ENCODE measurements at regions not wholly inside any gene's neighbourhood (a gene's known extent, or its start where the extent isn't known, plus 50 kb on each side); places are given as distances from the start of the nearest gene placed in this dataset.

DNA sequence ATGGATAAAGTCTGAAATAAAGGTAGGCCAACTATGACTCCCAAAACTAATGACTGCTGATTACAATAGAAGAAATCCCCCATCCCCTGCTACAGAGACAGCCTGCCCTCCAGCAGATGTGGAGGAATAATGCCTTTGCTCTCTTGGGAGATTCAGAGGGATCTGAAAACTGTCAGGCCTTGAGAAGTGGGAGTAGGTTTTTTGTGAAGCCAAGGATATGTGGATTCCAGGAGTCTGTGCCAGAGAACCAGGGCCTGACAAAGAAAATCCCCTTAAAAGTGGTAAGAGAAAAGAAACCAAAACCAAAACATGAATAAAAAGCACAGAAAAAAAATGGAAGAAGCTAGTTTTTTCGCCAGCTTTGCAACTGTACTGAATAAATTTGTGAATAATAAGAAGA, 397.6 kb downstream of the ZNF521 start:
- no peak for DNase-seq

DNA sequence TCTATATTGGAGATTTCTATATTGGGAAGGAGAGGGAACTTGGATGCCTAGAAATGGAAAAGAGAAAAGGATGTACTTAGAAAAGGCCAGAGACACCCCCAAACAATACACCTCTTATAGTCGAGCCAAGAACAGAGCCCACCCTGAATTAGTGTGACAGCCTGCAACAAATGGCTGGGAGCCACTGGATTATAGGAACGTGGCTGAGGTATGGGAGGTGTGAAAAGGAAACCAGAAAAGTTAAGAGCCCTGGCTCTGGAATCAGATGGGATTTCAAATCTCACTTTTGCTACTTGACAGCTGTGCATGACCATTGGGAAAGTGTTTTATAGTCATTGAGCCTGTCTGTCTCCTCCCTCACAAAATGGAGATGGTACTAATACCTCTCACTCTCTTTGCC, 394.0 kb downstream of the ZNF521 start:
- DNase-seq: no peak

DNA sequence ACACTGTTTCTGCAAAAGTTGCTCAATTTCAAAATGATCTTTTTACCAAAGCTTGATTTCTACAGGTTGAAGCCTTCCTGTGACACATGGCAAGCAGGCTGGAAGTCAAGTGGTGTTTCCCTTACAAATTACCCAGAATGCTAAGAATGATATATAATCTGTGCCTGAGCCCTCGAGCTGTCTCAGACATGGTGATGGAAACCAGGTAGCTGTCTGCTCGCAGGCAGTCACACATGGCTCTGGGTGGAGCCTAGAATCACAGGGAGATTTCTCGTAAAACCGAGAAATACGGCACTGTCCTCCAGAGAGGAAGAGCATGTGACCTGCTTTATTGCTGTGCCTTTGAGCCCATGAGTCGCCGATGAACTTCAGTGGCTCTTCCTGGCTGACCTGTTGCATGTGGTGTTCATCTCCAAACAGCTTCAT, 392.9 kb downstream of the ZNF521 start:
- no peak for DNase-seq

DNA sequence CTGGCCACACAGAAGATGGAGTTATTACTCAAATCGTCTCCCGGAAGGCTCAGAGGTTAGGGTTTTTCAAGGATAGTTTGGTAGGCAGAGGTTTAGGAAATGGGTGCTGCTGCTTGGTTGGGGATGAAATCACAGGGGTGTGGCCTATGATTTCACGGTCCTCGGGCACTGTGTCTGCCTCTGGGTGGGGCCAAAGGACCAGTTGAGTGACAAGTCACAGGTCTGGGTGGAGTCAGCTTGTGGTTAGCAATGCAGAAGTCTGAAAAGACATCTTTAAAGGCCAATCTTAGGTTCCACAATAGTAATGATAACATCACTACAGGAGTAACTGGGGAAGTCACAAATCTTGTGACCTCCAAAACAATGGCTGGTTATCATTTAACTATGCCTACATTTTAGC, 387.8 kb downstream of the ZNF521 start:
- no peak for DNase-seq

DNA sequence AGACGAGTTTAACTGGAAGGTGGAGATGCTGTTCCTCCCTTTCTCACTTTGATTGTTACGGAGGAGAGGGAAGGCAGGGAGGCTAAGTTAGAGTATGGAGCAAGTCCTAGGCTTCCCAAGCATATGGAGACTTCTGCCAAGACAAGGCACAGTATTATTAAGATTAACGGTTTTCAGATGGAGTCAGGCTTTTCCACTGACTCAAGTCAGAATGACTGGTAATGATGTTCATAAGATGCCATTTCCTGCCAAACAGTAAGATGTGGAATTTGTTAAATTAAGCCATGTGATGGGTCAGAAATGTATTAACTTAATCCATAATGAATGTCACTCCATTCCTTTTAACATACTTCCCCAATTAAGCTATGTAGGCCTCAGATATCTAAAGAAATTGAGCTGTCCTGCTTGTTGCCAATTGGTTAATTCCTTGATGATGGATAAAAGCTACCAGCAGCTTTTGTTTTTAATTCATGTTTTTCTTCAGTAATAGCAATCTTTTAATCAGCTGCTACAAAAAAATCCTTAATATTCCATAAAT, 383.7 kb downstream of the ZNF521 start:
- no peak for DNase-seq

DNA sequence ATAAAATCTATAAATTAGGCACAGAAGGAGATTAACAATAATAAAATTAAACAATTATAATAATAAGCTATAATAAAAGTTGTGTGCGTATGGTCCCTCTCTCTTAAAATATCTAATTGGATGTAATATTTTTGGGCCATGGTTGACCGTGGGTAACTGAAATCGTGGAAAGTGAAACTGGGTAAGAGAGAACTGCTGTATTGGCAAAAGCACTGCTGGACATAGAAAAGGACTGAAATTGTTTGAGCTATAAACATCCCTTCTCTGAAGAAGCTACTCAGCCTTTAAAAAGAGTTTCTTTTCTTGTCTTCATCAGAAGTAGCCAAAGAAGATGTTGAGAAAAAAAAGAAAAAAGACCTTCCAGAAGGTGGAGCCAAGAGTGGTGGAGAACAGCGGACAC, 379.4 kb downstream of the ZNF521 start:
- no peak for DNase-seq

DNA sequence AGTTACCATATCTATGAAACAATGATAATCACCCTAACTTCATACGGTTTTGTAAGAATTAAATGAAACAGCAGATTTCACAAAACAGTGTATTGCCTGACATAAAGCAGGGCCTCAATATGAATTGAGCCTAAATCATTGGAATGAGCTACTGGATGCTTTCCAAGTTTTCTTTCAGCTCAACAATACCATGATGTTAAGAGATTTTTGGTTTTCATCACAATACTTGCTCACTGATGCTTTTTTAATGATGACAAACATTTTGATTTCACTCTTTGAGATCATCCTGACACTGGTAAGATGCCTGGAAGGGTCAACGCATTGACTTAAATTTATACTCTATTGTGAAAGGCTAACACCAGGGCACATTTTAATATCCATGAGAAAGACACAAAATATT, 377.5 kb downstream of the ZNF521 start:
- no peak for DNase-seq

DNA sequence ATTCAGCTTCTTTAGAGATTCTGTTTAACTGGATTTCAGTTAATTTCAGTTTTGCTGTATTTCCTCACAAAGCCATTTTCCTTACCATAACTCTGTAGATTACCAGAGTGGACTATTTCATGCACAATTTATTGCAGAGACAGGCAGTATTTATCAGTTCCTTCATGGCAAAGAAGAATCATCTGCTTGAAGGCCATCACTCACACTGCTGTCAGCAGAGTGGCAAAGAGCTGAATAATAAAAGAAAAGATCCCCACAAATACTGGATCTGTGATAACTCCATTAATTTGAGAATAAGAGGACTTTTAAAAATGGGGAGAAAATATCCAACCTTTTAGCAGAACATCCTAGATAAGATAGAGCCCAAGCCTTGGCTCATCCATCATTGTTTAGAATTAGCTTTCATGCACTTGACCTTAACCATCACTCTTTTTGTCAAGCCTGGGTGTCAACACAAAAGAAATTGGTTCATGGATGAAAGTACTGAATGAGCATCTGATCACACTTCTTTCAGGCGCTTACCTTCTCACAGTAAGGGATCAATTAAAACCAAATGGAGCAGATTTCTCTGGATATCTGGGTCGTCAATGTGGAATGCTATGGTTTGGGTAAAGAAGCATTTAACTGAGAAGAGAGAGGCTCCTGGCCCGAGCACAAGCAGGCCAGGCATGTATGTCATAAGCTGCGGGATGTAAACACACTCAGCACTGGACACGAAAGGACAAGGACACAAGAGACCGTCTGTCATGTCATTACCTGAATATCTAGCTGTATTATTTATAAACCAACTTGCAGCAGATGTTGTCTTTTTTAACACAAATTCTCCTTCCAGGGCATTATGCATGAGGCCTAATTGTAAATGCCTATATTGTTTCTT, 376.2 kb downstream of the ZNF521 start:
- no peak for DNase-seq

DNA sequence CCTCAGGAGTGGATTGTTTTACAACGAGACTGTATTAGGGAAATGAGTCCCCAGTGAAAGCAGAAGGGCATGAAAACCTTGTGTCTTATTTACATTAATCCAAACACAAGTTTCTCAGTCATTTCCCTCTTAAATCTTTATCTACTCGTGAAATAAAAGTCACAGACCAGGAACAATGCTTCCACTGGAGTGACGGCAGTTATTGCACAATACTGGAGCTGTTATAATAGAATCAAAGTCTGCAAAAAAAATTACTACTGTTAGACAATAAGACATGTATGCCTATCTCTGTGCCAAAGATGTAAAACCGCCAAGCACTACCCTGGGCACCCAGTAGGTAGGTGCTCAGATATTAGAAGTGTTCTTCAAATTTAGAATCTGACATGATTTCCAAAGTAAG, 375.5 kb downstream of the ZNF521 start:
- DNase-seq: no peak

DNA sequence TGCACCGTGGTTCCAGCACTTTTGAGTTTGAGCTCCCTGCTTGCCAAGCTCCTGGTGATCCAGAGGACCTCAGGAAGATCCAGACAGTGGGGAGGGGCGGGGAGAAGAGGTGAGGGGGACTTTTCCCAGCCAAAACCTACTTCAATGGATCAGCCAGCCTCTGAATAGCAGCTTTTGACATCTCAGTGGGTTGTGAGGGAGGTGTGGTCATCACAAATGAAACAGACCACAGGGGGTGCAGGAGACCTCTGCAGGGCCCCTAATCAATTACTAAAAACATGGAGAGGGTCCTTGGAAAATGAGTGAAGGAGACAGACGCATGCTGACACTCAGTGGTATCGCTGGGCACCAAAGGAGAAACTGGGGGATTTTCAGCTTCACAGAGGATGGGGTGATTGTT, 372.7 kb downstream of the ZNF521 start:
- no peak for DNase-seq

DNA sequence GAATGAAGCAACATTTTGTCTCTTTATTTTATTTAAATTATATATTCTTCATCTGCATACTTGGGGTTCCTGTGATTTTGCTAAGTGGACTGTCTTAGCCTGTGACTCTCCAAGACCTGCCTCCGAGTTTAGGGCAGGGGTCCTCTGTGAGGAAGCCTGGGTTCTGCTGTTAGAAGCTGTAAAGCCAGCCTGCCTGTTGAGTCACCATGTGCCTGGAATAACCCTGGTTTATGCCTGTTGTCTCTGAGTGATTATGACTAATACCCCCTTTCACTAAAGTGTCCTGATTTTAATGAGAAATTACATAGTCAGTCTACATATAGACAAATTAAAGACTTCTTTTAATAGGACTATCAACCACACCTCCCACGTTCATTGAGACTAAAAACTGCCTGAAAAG, 369.1 kb downstream of the ZNF521 start:
- no peak for DNase-seq

DNA sequence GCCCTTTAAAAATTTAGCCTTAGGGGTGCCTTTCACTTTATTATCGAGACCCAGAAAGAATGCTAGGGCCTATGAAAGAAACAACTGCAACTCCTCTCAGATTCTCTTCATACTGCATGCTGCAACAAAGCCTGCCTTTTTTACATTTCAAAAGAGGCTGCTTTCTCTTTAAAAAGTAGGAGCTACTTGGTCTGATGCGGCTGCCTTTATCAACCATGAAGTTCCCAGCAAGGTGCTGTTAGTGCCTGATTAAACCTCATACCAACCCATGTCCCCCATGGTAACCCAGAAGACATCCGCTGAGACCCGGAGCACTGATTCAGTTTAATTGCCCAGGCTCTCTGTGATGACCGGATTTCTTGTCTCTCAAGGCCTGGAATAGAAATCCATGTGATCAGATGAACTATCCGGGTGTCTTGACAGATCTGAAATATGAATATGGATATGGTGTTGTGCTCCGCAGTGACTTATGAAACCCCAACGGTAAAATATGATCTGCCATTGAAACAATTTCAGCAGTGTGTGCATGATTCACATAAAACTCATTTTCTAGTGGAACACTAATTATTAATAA, 368.3 kb downstream of the ZNF521 start:
- no peak for DNase-seq

DNA sequence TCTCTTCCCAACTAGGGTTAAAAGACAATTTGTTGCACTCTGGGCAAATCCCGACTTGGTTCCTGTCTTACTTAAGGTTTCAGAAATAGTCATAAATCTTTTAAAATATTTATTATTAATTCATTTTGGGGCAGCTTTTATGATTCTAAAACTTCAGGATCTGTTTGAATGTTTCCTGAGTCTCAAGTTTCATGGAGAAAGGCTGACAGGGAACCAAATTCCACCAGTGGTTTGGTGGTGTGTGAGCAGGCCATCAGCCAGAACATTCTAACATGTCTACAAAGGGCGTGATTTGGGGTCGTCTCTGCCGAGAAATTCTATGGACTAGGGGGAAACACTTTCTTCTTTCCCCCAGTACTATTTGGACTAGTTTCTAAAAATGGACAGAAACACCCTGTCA, 366.4 kb downstream of the ZNF521 start:
- no peak for DNase-seq

DNA sequence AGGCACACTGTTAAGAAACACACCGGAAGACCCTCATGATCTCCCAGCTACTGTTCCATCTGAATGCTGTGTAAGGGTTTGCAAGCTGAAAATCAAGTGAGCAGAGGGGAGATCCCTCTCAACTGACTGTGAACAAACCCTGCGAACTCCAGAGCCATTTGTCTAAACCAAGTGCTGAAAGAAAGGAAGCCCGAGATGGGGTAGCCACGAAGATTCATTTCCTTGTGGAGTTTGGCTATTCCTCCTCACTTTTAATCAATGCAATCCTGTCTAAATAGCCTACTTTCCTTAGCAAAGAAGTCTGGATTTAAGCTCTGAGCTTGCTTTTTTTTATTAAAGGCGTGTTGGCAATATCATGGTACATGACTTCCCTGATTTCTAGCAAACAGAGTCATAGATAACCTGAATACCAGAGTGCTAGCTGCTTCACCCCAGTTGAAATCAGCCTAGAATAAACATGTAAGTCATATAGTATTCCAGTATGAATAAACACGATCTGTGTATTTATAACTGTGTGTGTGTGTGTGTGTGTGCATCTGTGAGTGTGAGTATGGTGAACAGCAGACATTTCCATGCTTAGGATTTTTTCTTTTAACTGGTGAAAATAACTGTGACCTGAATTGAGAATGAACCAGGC, 365.2 kb downstream of the ZNF521 start:
- DNase-seq: no peak

DNA sequence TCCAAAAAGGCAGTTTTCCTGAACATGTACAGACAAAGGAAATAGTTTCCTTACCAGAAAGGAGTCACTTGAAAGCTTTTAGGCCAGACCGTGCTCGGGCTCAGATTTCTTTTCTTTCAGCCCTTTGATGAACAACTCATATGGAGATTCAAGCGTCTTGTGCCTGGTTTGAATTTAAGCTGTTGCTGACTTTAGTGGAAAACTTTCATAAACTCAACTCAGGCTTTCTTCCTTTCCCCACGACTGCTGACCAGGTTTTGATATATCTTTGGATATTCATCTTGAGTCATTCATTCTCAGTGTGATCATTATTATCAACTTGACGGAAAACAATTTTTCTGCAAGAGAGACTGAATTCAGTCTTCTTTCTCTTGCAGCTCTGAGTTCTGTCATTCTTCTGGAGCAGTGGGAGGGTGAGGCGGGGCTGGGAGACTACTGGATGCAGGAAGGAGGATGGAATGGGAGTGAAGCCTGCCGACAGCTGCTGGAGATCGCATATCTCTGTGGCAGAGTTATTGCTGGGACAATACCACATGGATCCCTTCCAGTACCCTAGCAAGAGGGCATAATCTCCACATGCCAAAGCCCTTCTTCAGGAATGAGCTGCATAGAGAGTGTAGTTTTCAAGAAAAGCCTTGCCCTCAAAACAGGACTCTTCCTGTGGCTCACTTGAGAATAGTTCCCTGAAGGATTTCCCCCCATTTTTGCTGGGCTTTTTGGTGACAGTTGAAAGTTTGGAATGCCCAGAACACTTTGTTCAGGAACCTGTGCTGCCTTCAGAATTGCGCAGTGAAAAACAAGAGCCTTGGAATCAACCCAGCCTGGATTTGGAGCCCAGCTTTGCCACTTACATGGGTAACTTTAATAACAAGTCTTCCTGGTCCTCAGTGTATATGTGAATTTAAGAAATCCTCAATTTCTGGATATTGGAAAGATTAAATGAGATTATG, 364.4 kb downstream of the ZNF521 start:
- no peak for DNase-seq

DNA sequence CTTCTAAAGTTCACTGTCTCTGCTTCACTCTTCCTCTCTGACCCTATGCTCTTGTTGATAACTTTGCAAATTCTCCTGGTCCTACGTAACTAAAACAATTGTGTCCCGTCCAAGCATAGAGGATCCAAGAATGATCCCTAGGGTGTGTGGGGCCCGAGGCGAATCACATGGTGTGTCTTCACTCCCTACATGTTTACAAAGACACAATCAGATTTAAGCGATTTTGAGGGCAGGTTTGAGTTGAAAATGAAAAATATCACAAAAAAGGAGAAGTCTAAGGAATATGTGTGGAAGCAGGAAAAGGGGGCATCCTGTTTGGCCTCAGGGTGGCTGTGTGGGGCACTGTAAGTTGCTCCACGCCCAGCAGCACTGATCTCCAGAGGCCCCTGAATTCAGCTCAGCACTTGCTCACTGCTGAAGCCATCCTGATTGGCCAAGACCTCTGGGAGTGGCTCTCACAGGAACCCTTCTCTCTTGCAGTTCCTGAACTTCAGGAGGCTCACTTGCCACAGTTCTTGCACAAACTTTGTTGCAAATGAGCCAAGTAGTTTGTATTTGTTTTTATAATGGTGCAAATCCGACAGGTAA, 363.6 kb downstream of the ZNF521 start:
- DNase-seq: no peak

DNA sequence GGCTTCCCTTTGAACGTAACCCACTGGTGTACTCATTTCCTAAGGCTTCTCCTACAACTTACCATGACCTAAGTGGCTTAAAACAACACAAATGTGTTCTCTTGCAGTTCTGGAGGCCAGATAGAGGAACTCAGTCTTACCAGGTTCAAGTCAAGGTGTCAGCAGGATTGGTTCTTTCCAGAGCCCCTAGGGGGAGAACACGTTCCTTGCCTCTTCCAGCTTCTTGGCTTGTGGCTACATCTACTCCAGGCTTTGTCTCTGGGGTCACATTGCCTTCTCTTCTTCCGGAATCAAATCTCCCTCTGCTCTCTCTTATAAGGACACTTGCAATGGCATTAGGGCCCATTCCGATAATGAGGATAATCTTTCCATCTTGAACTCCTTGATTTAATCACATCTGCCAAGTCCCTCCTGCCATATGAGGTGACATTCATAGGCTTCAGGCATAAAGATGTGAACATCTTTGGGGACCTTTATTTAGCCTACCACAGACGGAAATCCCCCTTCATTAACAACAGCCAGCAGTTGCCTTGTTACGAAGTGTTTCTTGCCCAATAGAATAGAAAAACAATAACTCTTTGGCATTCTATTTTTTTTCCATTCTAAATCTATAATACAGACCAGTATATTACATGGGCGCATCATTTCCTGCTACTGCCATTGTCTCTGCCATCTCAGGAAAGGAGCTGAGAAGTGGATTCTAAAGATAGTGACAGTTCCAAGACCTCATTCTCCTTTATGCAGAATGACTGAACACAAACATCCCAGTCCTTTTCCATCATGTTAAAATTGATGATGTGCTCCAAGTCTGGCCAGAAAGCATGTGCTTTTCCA, 362.0 kb downstream of the ZNF521 start:
- no peak for DNase-seq

DNA sequence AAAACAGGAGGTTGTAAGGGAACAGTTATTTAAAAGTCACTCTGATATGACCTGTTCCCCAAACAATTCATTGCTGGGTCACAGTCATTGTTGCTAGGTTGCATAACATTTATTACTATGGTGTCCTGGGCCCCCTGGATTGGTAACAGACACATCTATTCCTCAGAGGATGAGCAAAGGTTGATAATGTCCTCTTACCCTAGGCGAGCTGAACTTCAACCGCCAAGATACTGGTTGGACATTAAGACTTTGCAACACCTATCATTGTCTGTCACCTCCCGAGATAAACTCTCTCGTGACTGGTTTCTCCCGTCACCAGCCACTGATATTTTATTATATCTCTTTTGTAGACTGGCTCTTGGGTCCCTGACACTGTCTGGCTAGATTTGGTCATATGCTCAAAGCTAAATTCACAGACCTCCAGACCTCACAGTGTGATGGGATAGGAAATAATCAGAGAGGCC, 361.3 kb downstream of the ZNF521 start:
- no peak for DNase-seq

DNA sequence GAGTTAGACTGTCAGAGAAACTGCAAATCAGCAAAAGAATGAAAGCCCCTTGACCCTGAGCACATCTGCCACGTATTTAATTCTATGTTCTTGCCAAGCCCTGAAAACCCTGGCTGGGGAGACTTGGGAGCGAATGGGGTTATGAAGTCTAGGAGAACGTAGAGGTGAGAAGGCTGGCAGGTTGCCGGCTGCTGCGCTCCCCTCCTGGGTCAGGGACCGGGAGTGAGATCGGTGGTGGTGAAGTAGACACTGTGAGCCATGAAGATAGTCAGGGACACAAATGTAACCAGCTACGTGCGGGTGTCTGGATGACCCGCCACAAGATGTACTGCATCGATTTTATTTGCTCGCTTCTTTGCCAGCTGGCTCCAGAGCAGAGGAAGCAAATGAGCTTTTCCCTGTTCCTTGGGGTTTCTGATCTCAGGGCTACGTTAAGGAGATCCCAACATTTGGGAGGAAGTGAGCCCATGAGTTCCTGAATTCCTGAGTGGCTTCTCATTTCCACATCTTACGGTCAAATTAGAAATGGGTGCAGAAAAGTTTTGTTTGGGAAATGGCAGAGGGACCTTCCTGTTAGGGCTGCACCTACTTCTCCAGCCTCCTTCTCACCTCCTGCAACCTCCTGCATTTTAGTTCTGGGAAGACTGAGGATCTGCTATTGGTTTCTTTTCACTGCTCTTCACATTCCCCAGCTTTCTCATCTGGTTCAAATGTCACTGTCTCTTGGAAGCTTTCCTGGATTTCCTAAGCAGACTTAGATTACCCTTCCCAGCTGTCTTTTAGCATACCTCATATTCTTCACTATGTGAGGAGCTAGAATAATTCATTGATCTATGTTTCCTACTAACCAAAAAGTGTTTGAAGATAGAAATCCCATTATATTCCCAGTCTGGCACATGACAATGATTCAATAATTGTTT, 360.6 kb downstream of the ZNF521 start:
- DNase-seq: no peak

DNA sequence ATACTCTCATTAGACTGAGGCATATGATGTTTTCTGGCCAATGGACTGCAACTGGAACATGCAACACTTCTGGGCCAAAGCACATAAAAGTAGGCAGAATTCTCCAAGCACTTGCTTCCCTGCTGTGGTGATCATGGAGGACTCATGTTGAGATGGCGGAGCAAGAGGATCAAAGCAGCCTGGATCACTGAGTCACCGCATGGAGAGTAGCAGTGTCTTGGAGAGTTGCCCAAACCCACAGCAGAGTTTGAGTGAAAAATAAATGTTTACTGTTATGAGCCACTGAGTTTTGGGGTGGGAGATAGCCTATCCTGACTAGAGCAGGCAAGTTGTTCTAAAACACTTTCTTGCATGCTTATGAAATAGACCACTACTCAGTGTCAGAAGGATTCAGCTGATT, 359.5 kb downstream of the ZNF521 start:
- no peak for DNase-seq
